ENCODE measurements at regions not wholly inside any gene's neighbourhood (a gene's known extent, or its start where the extent isn't known, plus 50 kb on each side); places are given as distances from the start of the nearest gene placed in this dataset.

GRCh38 chr2:45253151-45253550, 243.9 kb upstream of the SIX2 start:
- Mint-ChIP-seq H3K27me3 (no peaks in the 10 kb centered on the region), H3K9me3 (no peaks in the 10 kb centered on the region), H3K27ac (no peak overlapping the region), H3K4me1 (ENCODE audit: low read depth) (no peaks in the 10 kb centered on the region), H3K36me3 (no peaks in the 10 kb centered on the region), H3K4me3 (no peak overlapping the region)
- DNase-seq = no peak
- intact Hi-C loops (cut with micrococcal nuclease) = no loop called here
- ChIA-PET CTCF (no interaction called here), POLR2A (no interaction called here)

- intact Hi-C loops (cut with micrococcal nuclease) = no loop called here
- H3K4me1 Mint-ChIP-seq (ENCODE audit: low read depth) = no peaks in the 10 kb centered on the region
- no peaks in the 10 kb centered on the region for H3K36me3 Mint-ChIP-seq
- ChIA-PET CTCF (no interaction called here), POLR2A (no interaction called here)
- H3K27ac Mint-ChIP-seq = no peak overlapping the region
- H3K4me3 Mint-ChIP-seq = no peak overlapping the region
- H3K9me3 Mint-ChIP-seq = no peaks in the 10 kb centered on the region
- H3K27me3 Mint-ChIP-seq = no peaks in the 10 kb centered on the region
- DNase-seq = no peak
Observed at GRCh38 chr2:45250176-45250575, 240.9 kb upstream of the SIX2 start.

- Mint-ChIP-seq H3K27ac (no peak overlapping the region), H3K36me3 (no peaks in the 10 kb centered on the region), H3K4me1 (ENCODE audit: low read depth) (no peaks in the 10 kb centered on the region), H3K4me3 (no peak overlapping the region), H3K27me3 (no peaks in the 10 kb centered on the region), H3K9me3 (no peaks in the 10 kb centered on the region)
- intact Hi-C loops (cut with micrococcal nuclease) = no loop called here
- ChIA-PET POLR2A (no interaction called here), CTCF (interaction anchor here (0.6 kb wide), 1 partner anchor 441 kb away, joined by 4 read pairs; no protein-coding TSS in a partner anchor)
- no peak for DNase-seq
Observed at GRCh38 chr2:45248214-45248613, 239.0 kb upstream of the SIX2 start.

GRCh38 chr2:45244928-45245327, 235.7 kb upstream of the SIX2 start:
- intact Hi-C loops (cut with micrococcal nuclease) = no loop called here
- no peak for DNase-seq
- H3K27me3 Mint-ChIP-seq = peaks cover 4% of the 10 kb centered on the region
- H3K9me3 Mint-ChIP-seq = no peaks in the 10 kb centered on the region
- CTCF ChIA-PET = interaction anchor here (0.7 kb wide), 1 partner anchor 63 kb away, joined by 5 read pairs; no protein-coding TSS in a partner anchor
- H3K4me3 Mint-ChIP-seq = no peak overlapping the region
- POLR2A ChIA-PET = no interaction called here
- no peak overlapping the region for H3K27ac Mint-ChIP-seq
- no peaks in the 10 kb centered on the region for H3K4me1 Mint-ChIP-seq (ENCODE audit: low read depth)
- H3K36me3 Mint-ChIP-seq = no peaks in the 10 kb centered on the region

- no peaks in the 10 kb centered on the region for H3K36me3 Mint-ChIP-seq
- H3K9me3 Mint-ChIP-seq = no peaks in the 10 kb centered on the region
- H3K4me3 Mint-ChIP-seq = no peak overlapping the region
- POLR2A ChIA-PET = no interaction called here
- H3K27ac Mint-ChIP-seq = no peak overlapping the region
- CTCF ChIA-PET = interaction anchor here (0.7 kb wide), 1 partner anchor 78 kb away, joined by 4 read pairs; no protein-coding TSS in a partner anchor
- H3K4me1 Mint-ChIP-seq (ENCODE audit: low read depth) = no peaks in the 10 kb centered on the region
- peaks cover 13% of the 10 kb centered on the region for H3K27me3 Mint-ChIP-seq
- intact Hi-C loops (cut with micrococcal nuclease) = no loop called here
- no peak for DNase-seq
Observed at GRCh38 chr2:45242161-45242741, 233.0 kb upstream of the SIX2 start.

- intact Hi-C loops (cut with micrococcal nuclease) = no loop called here
- DNase-seq = no peak
- Mint-ChIP-seq H3K27me3 (peaks cover 16% of the 10 kb centered on the region), H3K27ac (no peak overlapping the region), H3K4me1 (ENCODE audit: low read depth) (no peaks in the 10 kb centered on the region), H3K36me3 (no peaks in the 10 kb centered on the region), H3K9me3 (no peaks in the 10 kb centered on the region), H3K4me3 (no peak overlapping the region)
- ChIA-PET CTCF (no interaction called here), POLR2A (no interaction called here)
Observed at GRCh38 chr2:45241061-45241561, 231.9 kb upstream of the SIX2 start.

- Mint-ChIP-seq H3K4me1 (ENCODE audit: low read depth) (no peaks in the 10 kb centered on the region), H3K27me3 (peaks cover 25% of the 10 kb centered on the region), H3K9me3 (no peaks in the 10 kb centered on the region), H3K36me3 (no peaks in the 10 kb centered on the region), H3K27ac (no peak overlapping the region), H3K4me3 (no peak overlapping the region)
- ChIA-PET CTCF (no interaction called here), POLR2A (no interaction called here)
- DNase-seq = peak; percentile 49
- intact Hi-C loops (cut with micrococcal nuclease) = no loop called here
Observed at GRCh38 chr2:45237850-45238542, 228.7 kb upstream of the SIX2 start.

GRCh38 chr2:45237128-45237527, 227.9 kb upstream of the SIX2 start:
- no peaks in the 10 kb centered on the region for H3K4me1 Mint-ChIP-seq (ENCODE audit: low read depth)
- no peaks in the 10 kb centered on the region for H3K9me3 Mint-ChIP-seq
- H3K27ac Mint-ChIP-seq = no peak overlapping the region
- intact Hi-C loops (cut with micrococcal nuclease) = no loop called here
- ChIA-PET CTCF (no interaction called here), POLR2A (no interaction called here)
- peaks cover 26% of the 10 kb centered on the region for H3K27me3 Mint-ChIP-seq
- H3K4me3 Mint-ChIP-seq = no peak overlapping the region
- DNase-seq = no peak
- no peaks in the 10 kb centered on the region for H3K36me3 Mint-ChIP-seq

- ChIA-PET POLR2A (no interaction called here), CTCF (no interaction called here)
- H3K36me3 Mint-ChIP-seq = no peaks in the 10 kb centered on the region
Observed at GRCh38 chr2:45236268-45236667, 227.0 kb upstream of the SIX2 start.

GRCh38 chr2:45233301-45233700, 224.0 kb upstream of the SIX2 start:
- H3K4me1 Mint-ChIP-seq (ENCODE audit: low read depth) = no peaks in the 10 kb centered on the region
- no peak overlapping the region for H3K4me3 Mint-ChIP-seq
- DNase-seq = no peak
- ChIA-PET POLR2A (no interaction called here), CTCF (no interaction called here)
- intact Hi-C loops (cut with micrococcal nuclease) = no loop called here
- no peaks in the 10 kb centered on the region for H3K36me3 Mint-ChIP-seq
- H3K27me3 Mint-ChIP-seq = peaks cover 19% of the 10 kb centered on the region
- H3K9me3 Mint-ChIP-seq = peaks cover 2% of the 10 kb centered on the region
- no peak overlapping the region for H3K27ac Mint-ChIP-seq

More at GRCh38 chr2:45236268-45236667, 227.0 kb upstream of the SIX2 start:
- Mint-ChIP-seq H3K27ac (no peak overlapping the region), H3K27me3 (peaks cover 25% of the 10 kb centered on the region), H3K4me3 (no peak overlapping the region), H3K4me1 (ENCODE audit: low read depth) (no peaks in the 10 kb centered on the region), H3K9me3 (no peaks in the 10 kb centered on the region)
- DNase-seq = no peak
- intact Hi-C loops (cut with micrococcal nuclease) = no loop called here

GRCh38 chr2:45232818-45233217, 223.6 kb upstream of the SIX2 start:
- no peaks in the 10 kb centered on the region for H3K36me3 Mint-ChIP-seq
- no peak overlapping the region for H3K27ac Mint-ChIP-seq
- CTCF ChIA-PET = no interaction called here
- H3K9me3 Mint-ChIP-seq = peaks cover 4% of the 10 kb centered on the region
- H3K27me3 Mint-ChIP-seq = peaks cover 16% of the 10 kb centered on the region
- H3K4me3 Mint-ChIP-seq = no peak overlapping the region
- POLR2A ChIA-PET = no interaction called here
- intact Hi-C loops (cut with micrococcal nuclease) = no loop called here
- H3K4me1 Mint-ChIP-seq (ENCODE audit: low read depth) = no peaks in the 10 kb centered on the region
- no peak for DNase-seq

- DNase-seq = no peak
- Mint-ChIP-seq H3K4me3 (no peak overlapping the region), H3K9me3 (peaks cover 8% of the 10 kb centered on the region), H3K4me1 (ENCODE audit: low read depth) (no peaks in the 10 kb centered on the region), H3K27ac (no peak overlapping the region), H3K27me3 (peaks cover 14% of the 10 kb centered on the region), H3K36me3 (no peaks in the 10 kb centered on the region)
- intact Hi-C loops (cut with micrococcal nuclease) = no loop called here
- ChIA-PET POLR2A (no interaction called here), CTCF (no interaction called here)
Observed at GRCh38 chr2:45229411-45229810, 220.2 kb upstream of the SIX2 start.

- Mint-ChIP-seq H3K27me3 (peaks cover 10% of the 10 kb centered on the region), H3K36me3 (no peaks in the 10 kb centered on the region), H3K4me1 (ENCODE audit: low read depth) (no peaks in the 10 kb centered on the region), H3K9me3 (peaks cover 8% of the 10 kb centered on the region), H3K4me3 (no peak overlapping the region), H3K27ac (no peak overlapping the region)
- intact Hi-C loops (cut with micrococcal nuclease) = no loop called here
- ChIA-PET CTCF (no interaction called here), POLR2A (no interaction called here)
- no peak for DNase-seq
Observed at GRCh38 chr2:45227347-45227746, 218.1 kb upstream of the SIX2 start.

Measured in activated CD4-positive, alpha-beta memory T cell treated with anti-CD3 and anti-CD28 coated beads for 36 hours (primary cell).